Endothelial cell of umbilical vein (primary cell): ENCODE measurements at regions not wholly inside any gene's neighbourhood (a gene's known extent, or its start where the extent isn't known, plus 50 kb on each side); places are given as distances from the start of the nearest gene placed in this dataset.
A peak's percentile ranks its signal among the peaks of the same experiment; 100 is the strongest.

Experiments
- BruUV-seq: library from RNA; stranded (reverse); fragments of 400-500 nt; replicated peaks from 2 replicates; lab custom pipeline; 2021; lab: Mats Ljungman, UMichigan
- CTCF ChIA-PET: fragments of 300-600, 350-600 bp; sonication (Branson Sonifier 250); formaldehyde crosslinking; loops from one replicate; lab custom pipeline; 2021; ENCODE audit warnings: antibody characterized with exemption, inconsistent platforms; lab: Charles Lee
- POLR2A ChIA-PET: fragments of 300-600, 350-600 bp; sonication (Branson Sonifier 250); formaldehyde crosslinking; loops from one replicate; lab custom pipeline; 2021; ENCODE audit warnings: antibody characterized with exemption, inconsistent platforms; lab: Charles Lee
- DNase-seq: peaks from one replicate; pipeline ENCODE4 v3.0.0-alpha.2; 2011; ENCODE audit warnings: low read depth, low spot score
- FAIRE-seq: peaks from 2 replicates; lab custom pipeline; 2011; peaks lifted over from hg19 to GRCh38; lab: Jason Lieb, UNC
- H2AFZ ChIP-seq: 2 replicates; pipeline ENCODE4 v1.6.0; 2012; ENCODE audit warnings: low read depth, low read length, control low read depth, inconsistent platforms
- H3K27ac ChIP-seq: 2 replicates; pipeline ENCODE4 v1.5.1; 2011; ENCODE audit warnings: low read depth, mild to moderate bottlenecking, control low read depth, low read length, moderate library complexity; ENCODE audit not compliant: insufficient read depth
- H3K27me3 ChIP-seq, 2 experiments: 2 replicates each; pipeline versions ENCODE4 v1.6.0 to v1.6.1; 2011; ENCODE audit warnings: low read length in 2 of 2, mixed read lengths in 1 of 2; ENCODE audit not compliant: control insufficient read depth in 2 of 2, insufficient read depth in 2 of 2
- H3K36me3 ChIP-seq, 2 experiments: 2 replicates in 1 of 2; 3 replicates in 1 of 2; pipeline ENCODE4 v1.5.1; 2011; ENCODE audit warnings: low read length in 2 of 2, mild to moderate bottlenecking in 1 of 2, moderate library complexity in 1 of 2; ENCODE audit not compliant: control insufficient read depth in 2 of 2, insufficient read depth in 2 of 2; ENCODE audit errors: extremely low read depth in 1 of 2
- H3K4me1 ChIP-seq: 3 replicates; pipeline ENCODE4 v1.5.1; 2011; ENCODE audit warnings: mild to moderate bottlenecking, low read length; ENCODE audit not compliant: control insufficient read depth, insufficient read depth; ENCODE audit errors: extremely low read depth
- H3K4me2 ChIP-seq: 2 replicates; pipeline ENCODE4 v1.6.1; 2011; ENCODE audit warnings: low read length, control low read depth, mixed read lengths; ENCODE audit not compliant: insufficient read depth
- H3K4me3 ChIP-seq, 3 experiments: fragments of 200-600 bp in 1 of 3; sonication (generic), shearing (Covaris generic) in 1 of 3; replicated peaks in 1 of 3; 2 replicates each; pipeline ENCODE4 v1.5.1; 2011 to 2016; ENCODE audit warnings: control low read depth in 3 of 3, low read length in 3 of 3, mild to moderate bottlenecking in 2 of 3, inconsistent platforms in 1 of 3, low read depth in 1 of 3, moderate library complexity in 1 of 3; ENCODE audit not compliant: insufficient read depth in 1 of 3
- H3K79me2 ChIP-seq: 2 replicates; pipeline ENCODE4 v1.6.0; 2012; ENCODE audit warnings: low read length, inconsistent platforms; ENCODE audit not compliant: control insufficient read depth, insufficient read depth
- H3K9ac ChIP-seq: replicated peaks from 2 replicates; pipeline ENCODE3; 2011; ENCODE audit warnings: low read length, control low read depth; ENCODE audit not compliant: insufficient read depth; ENCODE audit errors: extremely low read depth
- H3K9me1 ChIP-seq: replicated peaks from 3 replicates; pipeline ENCODE4 v1.6.0; 2011; ENCODE audit warnings: mild to moderate bottlenecking, low read length; ENCODE audit not compliant: control insufficient read depth, insufficient read depth; ENCODE audit errors: extremely low read depth
- H3K9me3 ChIP-seq: replicated peaks from 2 replicates; pipeline ENCODE4 v1.5.1; 2012; ENCODE audit warnings: low read length, inconsistent platforms; ENCODE audit not compliant: control insufficient read depth, insufficient read depth
- H4K20me1 ChIP-seq: replicated peaks from 2 replicates; pipeline ENCODE3; 2011; ENCODE audit warnings: mild to moderate bottlenecking, low read length; ENCODE audit not compliant: control insufficient read depth, insufficient read depth; ENCODE audit errors: extremely low read depth
- EZH2 ChIP-seq: IDR thresholded peaks from 2 replicates; pipeline ENCODE4 v1.6.1; 2012; ENCODE audit warnings: borderline replicate concordance, low read depth, mild to moderate bottlenecking, moderate library complexity, low read length, inconsistent platforms; ENCODE audit not compliant: severe bottlenecking
- FOS ChIP-seq: IDR thresholded peaks from 2 replicates; pipeline ENCODE4 v1.6.1; 2011; ENCODE audit warnings: mild to moderate bottlenecking, low read length, moderate library complexity, borderline replicate concordance; ENCODE audit not compliant: insufficient read depth
- GATA2 ChIP-seq: IDR thresholded peaks from 2 replicates; pipeline ENCODE4 v1.7.0; 2011; ENCODE audit warnings: low read depth, mild to moderate bottlenecking, moderate library complexity, mixed read lengths, low read length; ENCODE audit not compliant: insufficient read length, insufficient read depth
- JUN ChIP-seq: IDR thresholded peaks from 2 replicates; pipeline ENCODE4 v1.6.1; 2011; ENCODE audit warnings: borderline replicate concordance, low read depth; ENCODE audit not compliant: insufficient read length, insufficient read depth
- MAX ChIP-seq: IDR thresholded peaks from 2 replicates; pipeline ENCODE4 v1.6.1; 2011; ENCODE audit not compliant: insufficient read depth, insufficient read length
- MYC ChIP-seq: IDR thresholded peaks from one replicate; pipeline ENCODE4 v1.6.1; 2011; ENCODE audit warnings: mild to moderate bottlenecking, low read depth, low read length
- POLR2A ChIP-seq: IDR thresholded peaks from 2 replicates; pipeline ENCODE4 v1.6.1; 2012; ENCODE audit warnings: low read depth, mild to moderate bottlenecking, control low read depth, low read length
- POLR2AphosphoS5 ChIP-seq: IDR thresholded peaks from 2 replicates; pipeline ENCODE4 v1.6.1; 2012; ENCODE audit warnings: low read depth, mild to moderate bottlenecking, control low read depth, low read length, moderate library complexity; ENCODE audit not compliant: insufficient read depth
- dilution Hi-C: fragments of 300-500 bp; cut with MboI; formaldehyde crosslinking; loops from one replicate; pipeline ENCODE4 v1.15.0; 2019; ENCODE audit warnings: low sequenced_read_pairs; ENCODE audit not compliant: extremely low pct_ligation_motif_present
- intact Hi-C: fragments of 100-400 bp; cut with micrococcal nuclease; formaldehyde crosslinking; loops from one replicate; pipeline ENCODE4 v1.10.0; 2022
- TF ChIP-seq, protein P1 (sequence below), 2 donors: IDR thresholded peaks; 1 replicate in 1 of 2; 2 replicates in 1 of 2; pipeline ENCODE4 v1.5.1; 2011; ENCODE audit warnings: low read length in 2 of 2, mild to moderate bottlenecking in 2 of 2, moderate library complexity in 2 of 2, control low read depth in 1 of 2, inconsistent platforms in 1 of 2, low read depth in 1 of 2; ENCODE audit not compliant: insufficient read depth in 1 of 2; ENCODE audit errors: extremely low read depth in 1 of 2

- Histone ChIP-seq H3K4me1 (peaks cover 43% of the 10 kb centered on the region), H3K4me3 (peak overlapping the region in 2 of 3 experiments; percentile 37 to 77), H3K9me3 (no peaks in the 10 kb centered on the region), H3K9me1 (no peaks in the 10 kb centered on the region), H3K27ac (peak overlapping the region; percentile 91), H4K20me1 (no peaks in the 10 kb centered on the region), H2AFZ (peak overlapping the region; percentile 95), H3K27me3 (peaks cover 15 to 17% of the 10 kb centered on the region in 2 experiments), H3K79me2 (no peaks in the 10 kb centered on the region), H3K9ac (peak overlapping the region; percentile 63), H3K4me2 (peak overlapping the region; percentile 94), H3K36me3 (no peaks in the 10 kb centered on the region)
- FAIRE-seq, result peak; percentile 78
- dilution Hi-C loops (no loop called here), intact Hi-C loops (loop anchor here (2.0 to 5.0 kb wide), 2 partner anchors 259 to 294 kb away; partner anchors contain the start of gene GPR180)
- no TSS peak for BruUV-seq
- ChIA-PET POLR2A (no interaction called here), CTCF (no interaction called here)
- peak; percentile 80 for DNase-seq
- TF ChIP-seq MYC (no peak), POLR2AphosphoS5 (no peak), FOS (peak; percentile 54), EZH2 (no peak), POLR2A (no peak), GATA2 (peak; percentile 55), JUN (no peak), MAX (no peak)
- TF ChIP-seq, protein P1, sequence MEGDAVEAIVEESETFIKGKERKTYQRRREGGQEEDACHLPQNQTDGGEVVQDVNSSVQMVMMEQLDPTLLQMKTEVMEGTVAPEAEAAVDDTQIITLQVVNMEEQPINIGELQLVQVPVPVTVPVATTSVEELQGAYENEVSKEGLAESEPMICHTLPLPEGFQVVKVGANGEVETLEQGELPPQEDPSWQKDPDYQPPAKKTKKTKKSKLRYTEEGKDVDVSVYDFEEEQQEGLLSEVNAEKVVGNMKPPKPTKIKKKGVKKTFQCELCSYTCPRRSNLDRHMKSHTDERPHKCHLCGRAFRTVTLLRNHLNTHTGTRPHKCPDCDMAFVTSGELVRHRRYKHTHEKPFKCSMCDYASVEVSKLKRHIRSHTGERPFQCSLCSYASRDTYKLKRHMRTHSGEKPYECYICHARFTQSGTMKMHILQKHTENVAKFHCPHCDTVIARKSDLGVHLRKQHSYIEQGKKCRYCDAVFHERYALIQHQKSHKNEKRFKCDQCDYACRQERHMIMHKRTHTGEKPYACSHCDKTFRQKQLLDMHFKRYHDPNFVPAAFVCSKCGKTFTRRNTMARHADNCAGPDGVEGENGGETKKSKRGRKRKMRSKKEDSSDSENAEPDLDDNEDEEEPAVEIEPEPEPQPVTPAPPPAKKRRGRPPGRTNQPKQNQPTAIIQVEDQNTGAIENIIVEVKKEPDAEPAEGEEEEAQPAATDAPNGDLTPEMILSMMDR (IDR thresholded peaks at IDR 0.05; ENCODE audit: extremely low read depth in 1 of 2, insufficient read depth in 1 of 2, low read depth in 1 of 2, low read length in 2 of 2), result no peak
Observed at GRCh38 chr13:94860981-94861407, 148.6 kb upstream of the SOX21 start.
